T-helper 2 cell (primary cell): ENCODE measurements at regions not wholly inside any gene's neighbourhood (a gene's known extent, or its start where the extent isn't known, plus 50 kb on each side); places are given as distances from the start of the nearest gene placed in this dataset.
A peak's percentile ranks its signal among the peaks of the same experiment; 100 is the strongest.

Experiments
- DNase-seq, 5 experiments: peaks; one replicate each; pipeline versions ENCODE4 v3.0.0 to v3.0.0-alpha.2; 2012 to 2022

- no peak for DNase-seq
Measured at GRCh38 chrX:55326985-55327384, 62.3 kb upstream of the PAGE3 start.

GRCh38 chrX:55335296-55335695, 70.6 kb upstream of the PAGE3 start:
- no peak for DNase-seq

GRCh38 chrX:55336176-55336575, 71.5 kb upstream of the PAGE3 start:
- DNase-seq: no peak

GRCh38 chrX:55340896-55341433, 76.2 kb upstream of the PAGE3 start:
- no peak for DNase-seq

GRCh38 chrX:55342533-55343501, 78.1 kb upstream of the PAGE3 start:
- DNase-seq: peak in 4 of 5 experiments; percentile 5 to 48 (median 11)

- DNase-seq: no peak
Measured at GRCh38 chrX:55356609-55357008, 91.9 kb upstream of the PAGE3 start.

- no peak for DNase-seq
Measured at GRCh38 chrX:55357236-55357635, 92.5 kb upstream of the PAGE3 start.

- DNase-seq: no peak
Measured at GRCh38 chrX:55379396-55379795, 72.5 kb upstream of the MAGEH1 start.

GRCh38 chrX:55389376-55389775, 62.6 kb upstream of the MAGEH1 start:
- DNase-seq: no peak

GRCh38 chrX:55396836-55397235, 55.1 kb upstream of the MAGEH1 start:
- DNase-seq: peak in 1 of 5 experiments; percentile 2
